Urothelium cell line (cell line): ENCODE measurements at regions not wholly inside any gene's neighbourhood (a gene's known extent, or its start where the extent isn't known, plus 50 kb on each side); places are given as distances from the start of the nearest gene placed in this dataset.
"Not testable (repeated sequence)": the region's sequence is repeated elsewhere in the genome, so short reads cannot be mapped to it uniquely, and the experiment has no call there.

Experiments
- DNase-seq: peaks from one replicate; pipeline ENCODE4 v3.0.0; 2011; ENCODE audit warnings: low spot score, mixed read lengths
- FAIRE-seq: peaks from 2 replicates; lab custom pipeline; 2011; peaks lifted over from hg19 to GRCh38; lab: Jason Lieb, UNC

- FAIRE-seq (no peak), DNase-seq (no peak)
These were observed 50.5 kb upstream of the PARP4 start for GRCh38 chr13:24563087-24563486.

GRCh38 chr13:24563971-24564370 is 51.4 kb upstream of the PARP4 start:
- FAIRE-seq, DNase-seq: not testable (repeated sequence)

GRCh38 chr13:24564881-24565280 is 52.3 kb upstream of the PARP4 start:
- no peak for FAIRE-seq
- DNase-seq, result no peak

GRCh38 chr13:24567593-24567992 is 55.0 kb upstream of the PARP4 start:
- not testable (repeated sequence) for FAIRE-seq, DNase-seq

GRCh38 chr13:24574847-24575246 is 62.3 kb upstream of the PARP4 start:
- DNase-seq, result no peak
- no peak for FAIRE-seq

- DNase-seq, FAIRE-seq: not testable (repeated sequence)
These were observed 67.7 kb upstream of the PARP4 start for GRCh38 chr13:24580315-24580714.

GRCh38 chr13:24581578-24581977 is 69.0 kb upstream of the PARP4 start:
- DNase-seq, FAIRE-seq: not testable (repeated sequence)

- DNase-seq, FAIRE-seq: not testable (repeated sequence)
These were observed 79.1 kb upstream of the PARP4 start for GRCh38 chr13:24591697-24592096.

GRCh38 chr13:24597906-24598670 is 82.1 kb upstream of the ATP12A start:
- FAIRE-seq, DNase-seq: not testable (repeated sequence)

GRCh38 chr13:24599019-24599791 is 81.0 kb upstream of the ATP12A start:
- DNase-seq, FAIRE-seq: not testable (repeated sequence)

GRCh38 chr13:24605923-24606372 is 74.3 kb upstream of the ATP12A start:
- DNase-seq, result no peak
- no peak for FAIRE-seq

GRCh38 chr13:24606486-24607170 is 73.6 kb upstream of the ATP12A start:
- DNase-seq, result no peak
- no peak for FAIRE-seq

- DNase-seq (no peak), FAIRE-seq (no peak)
These were observed 69.3 kb upstream of the ATP12A start for GRCh38 chr13:24610956-24611355.

GRCh38 chr13:24612726-24613125 is 67.5 kb upstream of the ATP12A start:
- no peak for FAIRE-seq

GRCh38 chr13:24613128-24613527 is 67.1 kb upstream of the ATP12A start:
- DNase-seq (no peak), FAIRE-seq (no peak)

More at GRCh38 chr13:24612726-24613125, 67.5 kb upstream of the ATP12A start:
- DNase-seq, result no peak

- FAIRE-seq, result no peak
These were observed 66.5 kb upstream of the ATP12A start for GRCh38 chr13:24613755-24614154.

GRCh38 chr13:24614306-24615080 is 65.7 kb upstream of the ATP12A start:
- DNase-seq (no peak), FAIRE-seq (no peak)

More at GRCh38 chr13:24613755-24614154, 66.5 kb upstream of the ATP12A start:
- no peak for DNase-seq

- FAIRE-seq (no peak), DNase-seq (no peak)
These were observed 65.1 kb upstream of the ATP12A start for GRCh38 chr13:24615114-24615513.

GRCh38 chr13:24615911-24616472 is 64.2 kb upstream of the ATP12A start:
- FAIRE-seq (no peak), DNase-seq (no peak)

GRCh38 chr13:24616514-24616913 is 63.7 kb upstream of the ATP12A start:
- DNase-seq (no peak), FAIRE-seq (no peak)
